ENCODE measurements at regions not wholly inside any gene's neighbourhood (a gene's known extent, or its start where the extent isn't known, plus 50 kb on each side); places are given as distances from the start of the nearest gene placed in this dataset.

GRCh38 chr10:2122431-2123124, 385.3 kb upstream of the ADARB2 start:
- Mint-ChIP-seq H3K36me3 (peaks cover 15% of the 10 kb centered on the region), H3K27me3 (ENCODE audit: low read depth) (peaks cover under 1% of the 10 kb centered on the region), H3K27ac (no peak overlapping the region), H3K4me1 (peaks cover 20% of the 10 kb centered on the region), H3K4me3 (no peak overlapping the region), H3K9me3 (peaks cover 22% of the 10 kb centered on the region)
- TF ChIP-seq ZNF396 (CRISPR knock-in tag; IDR thresholded peaks at IDR 0.05; ENCODE audit: borderline replicate concordance) (no peak), FOXJ3 (CRISPR knock-in tag; IDR thresholded peaks at IDR 0.05; ENCODE audit: borderline replicate concordance) (no peak), FOXK1 (CRISPR knock-in tag; IDR thresholded peaks at IDR 0.05) (no peak), NFATC4 (CRISPR knock-in tag; IDR thresholded peaks at IDR 0.05) (no peak), PRRX2 (CRISPR knock-in tag; IDR thresholded peaks at IDR 0.05) (no peak), NR3C1 (CRISPR knock-in tag; conservative IDR thresholded peaks at IDR 0.05; ENCODE audit: low read depth) (no peak), ATF2 (CRISPR knock-in tag; IDR thresholded peaks at IDR 0.05; ENCODE audit: borderline replicate concordance, low read depth) (no peak), GTF2I (CRISPR knock-in tag; conservative IDR thresholded peaks at IDR 0.05) (no peak), ZNF512 (CRISPR knock-in tag; IDR thresholded peaks at IDR 0.05; ENCODE audit: borderline replicate concordance) (no peak), ZMAT4 (CRISPR knock-in tag; IDR thresholded peaks at IDR 0.05) (no peak)
- TF ChIP-seq, protein P1, sequence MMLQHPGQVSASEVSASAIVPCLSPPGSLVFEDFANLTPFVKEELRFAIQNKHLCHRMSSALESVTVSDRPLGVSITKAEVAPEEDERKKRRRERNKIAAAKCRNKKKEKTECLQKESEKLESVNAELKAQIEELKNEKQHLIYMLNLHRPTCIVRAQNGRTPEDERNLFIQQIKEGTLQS (CRISPR knock-in tag; conservative IDR thresholded peaks at IDR 0.05): no peak
- TF ChIP-seq, protein P2, sequence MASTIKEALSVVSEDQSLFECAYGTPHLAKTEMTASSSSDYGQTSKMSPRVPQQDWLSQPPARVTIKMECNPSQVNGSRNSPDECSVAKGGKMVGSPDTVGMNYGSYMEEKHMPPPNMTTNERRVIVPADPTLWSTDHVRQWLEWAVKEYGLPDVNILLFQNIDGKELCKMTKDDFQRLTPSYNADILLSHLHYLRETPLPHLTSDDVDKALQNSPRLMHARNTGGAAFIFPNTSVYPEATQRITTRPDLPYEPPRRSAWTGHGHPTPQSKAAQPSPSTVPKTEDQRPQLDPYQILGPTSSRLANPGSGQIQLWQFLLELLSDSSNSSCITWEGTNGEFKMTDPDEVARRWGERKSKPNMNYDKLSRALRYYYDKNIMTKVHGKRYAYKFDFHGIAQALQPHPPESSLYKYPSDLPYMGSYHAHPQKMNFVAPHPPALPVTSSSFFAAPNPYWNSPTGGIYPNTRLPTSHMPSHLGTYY (CRISPR knock-in tag; IDR thresholded peaks at IDR 0.05): no peak
- POLR2A ChIA-PET: no interaction called here
- CTCF ChIA-PET: no interaction called here
- DNase-seq (ENCODE audit: low spot score) (no peak), ATAC-seq (no peak)

DNA sequence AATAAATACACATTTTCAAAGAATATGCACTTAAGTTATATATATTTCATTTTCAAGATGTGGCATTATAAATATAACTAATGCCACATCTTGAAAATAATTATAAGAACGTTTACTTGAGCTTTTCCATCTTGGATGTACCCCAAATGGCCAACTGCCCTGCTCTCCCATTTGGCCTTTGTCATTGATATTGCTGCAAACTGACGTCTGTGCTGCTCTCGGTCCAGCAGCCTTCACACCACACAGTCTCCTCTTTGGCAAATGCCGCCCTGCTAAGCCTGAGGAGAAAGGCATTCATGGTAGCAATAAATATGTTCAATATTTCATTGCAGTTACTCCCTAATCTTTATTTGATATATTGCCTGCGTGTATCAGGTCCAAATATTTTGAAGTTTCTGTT, 384.6 kb upstream of the ADARB2 start:
- peaks cover 29% of the 10 kb centered on the region for H3K9me3 Mint-ChIP-seq
- peaks cover 21% of the 10 kb centered on the region for H3K36me3 Mint-ChIP-seq
- DNase-seq (ENCODE audit: low spot score) (no peak), ATAC-seq (no peak)
- TF ChIP-seq ZNF416 (CRISPR knock-in tag; IDR thresholded peaks at IDR 0.05) (no peak), TCF7 (CRISPR knock-in tag; IDR thresholded peaks at IDR 0.05; ENCODE audit: low read depth) (no peak), CDX4 (CRISPR knock-in tag; IDR thresholded peaks at IDR 0.05; ENCODE audit: borderline replicate concordance) (no peak), ZNF396 (CRISPR knock-in tag; IDR thresholded peaks at IDR 0.05; ENCODE audit: borderline replicate concordance) (no peak), FOXK1 (CRISPR knock-in tag; IDR thresholded peaks at IDR 0.05) (no peak), ELF4 (CRISPR knock-in tag; IDR thresholded peaks at IDR 0.05; ENCODE audit: low read depth) (no peak), RELA (CRISPR knock-in tag; IDR thresholded peaks at IDR 0.05; ENCODE audit: borderline replicate concordance) (no peak), ATF1 (CRISPR knock-in tag; IDR thresholded peaks at IDR 0.05) (no peak), ZNF512 (CRISPR knock-in tag; IDR thresholded peaks at IDR 0.05; ENCODE audit: borderline replicate concordance) (no peak), ZNF219 (CRISPR knock-in tag; IDR thresholded peaks at IDR 0.05; ENCODE audit: borderline replicate concordance) (no peak), EMX1 (CRISPR knock-in tag; IDR thresholded peaks at IDR 0.05) (no peak), ZNF671 (CRISPR knock-in tag; IDR thresholded peaks at IDR 0.05) (no peak)
- TF ChIP-seq, protein P2 (CRISPR knock-in tag; IDR thresholded peaks at IDR 0.05): no peak
- ChIA-PET CTCF (no interaction called here), POLR2A (no interaction called here)
- no peak overlapping the region for H3K4me3 Mint-ChIP-seq
- peaks cover 20% of the 10 kb centered on the region for H3K4me1 Mint-ChIP-seq
- no peak overlapping the region for H3K27ac Mint-ChIP-seq
- H3K27me3 Mint-ChIP-seq (ENCODE audit: low read depth): peaks cover 7% of the 10 kb centered on the region
